ENCODE measurements at regions not wholly inside any gene's neighbourhood (a gene's known extent, or its start where the extent isn't known, plus 50 kb on each side); places are given as distances from the start of the nearest gene placed in this dataset.

GRCh38 chr7:25718596-25718995 is 433.4 kb upstream of the NFE2L3 start:
- TF ChIP-seq CTCF (conservative IDR thresholded peaks at IDR 0.05; ENCODE audit: low read length), result no peak
- no peak for TF ChIP-seq EZH2phosphoT487 (IDR thresholded peaks at IDR 0.05; ENCODE audit: borderline replicate concordance, low read depth, low read length)

All from OCI-LY7 (cell line).